ENCODE measurements at regions not wholly inside any gene's neighbourhood (a gene's known extent, or its start where the extent isn't known, plus 50 kb on each side); places are given as distances from the start of the nearest gene placed in this dataset.

DNA sequence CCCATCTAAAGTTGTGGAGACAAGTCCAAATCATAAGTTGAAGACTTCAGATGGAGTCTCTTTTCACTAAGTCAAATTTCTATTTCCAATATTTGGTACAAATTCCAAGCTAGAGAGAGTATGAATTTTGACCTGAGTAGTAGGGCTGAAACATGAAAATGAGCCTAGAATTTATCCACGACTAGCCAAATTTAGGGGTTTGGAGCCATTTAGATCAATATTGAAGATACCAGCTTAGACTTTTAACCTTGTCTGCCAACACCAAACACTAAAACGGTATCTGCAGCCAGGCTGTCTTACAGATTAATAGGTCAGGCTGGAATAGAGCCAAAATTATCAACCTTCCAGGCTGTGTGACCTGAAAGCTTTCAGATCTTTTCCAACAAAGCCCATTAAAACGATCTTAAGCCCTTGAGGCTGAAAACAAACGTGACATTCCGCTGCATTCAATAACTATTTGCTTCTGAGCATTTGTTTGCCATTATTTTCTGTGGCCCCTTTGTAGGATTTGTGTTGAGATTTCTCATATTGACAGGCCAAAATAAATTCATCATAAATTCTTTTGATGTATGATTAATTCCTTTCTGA lies 268.7 kb upstream of the DKK2 start:
- Histone ChIP-seq H3K27me3 (ENCODE audit: low read length) (no peaks in the 10 kb centered on the region), H3K4me3 (ENCODE audit: insufficient read depth, low read length, poor library complexity, severe bottlenecking) (no peak overlapping the region), H3K79me2 (ENCODE audit: insufficient read depth, low read length) (no peaks in the 10 kb centered on the region), H3K9me3 (ENCODE audit: insufficient read depth, low read length) (no peaks in the 10 kb centered on the region), H3F3A (ENCODE audit: insufficient read depth) (no peaks in the 10 kb centered on the region), H4K20me1 (ENCODE audit: low read depth, low read length) (no peaks in the 10 kb centered on the region), H3K4me2 (ENCODE audit: low read depth, low read length, poor library complexity, severe bottlenecking) (no peak overlapping the region), H3K9ac (ENCODE audit: low read length) (no peak overlapping the region), H3K9me2 (replicated peaks; ENCODE audit: insufficient read depth, low read length) (no peaks in the 10 kb centered on the region), H3K27ac (ENCODE audit: low read depth, low read length) (no peak overlapping the region), H2AFZ (ENCODE audit: low read depth, low read length, severe bottlenecking) (no peak overlapping the region), H3K36me3 (ENCODE audit: low read length) (no peaks in the 10 kb centered on the region)
- TF ChIP-seq, protein P1, sequence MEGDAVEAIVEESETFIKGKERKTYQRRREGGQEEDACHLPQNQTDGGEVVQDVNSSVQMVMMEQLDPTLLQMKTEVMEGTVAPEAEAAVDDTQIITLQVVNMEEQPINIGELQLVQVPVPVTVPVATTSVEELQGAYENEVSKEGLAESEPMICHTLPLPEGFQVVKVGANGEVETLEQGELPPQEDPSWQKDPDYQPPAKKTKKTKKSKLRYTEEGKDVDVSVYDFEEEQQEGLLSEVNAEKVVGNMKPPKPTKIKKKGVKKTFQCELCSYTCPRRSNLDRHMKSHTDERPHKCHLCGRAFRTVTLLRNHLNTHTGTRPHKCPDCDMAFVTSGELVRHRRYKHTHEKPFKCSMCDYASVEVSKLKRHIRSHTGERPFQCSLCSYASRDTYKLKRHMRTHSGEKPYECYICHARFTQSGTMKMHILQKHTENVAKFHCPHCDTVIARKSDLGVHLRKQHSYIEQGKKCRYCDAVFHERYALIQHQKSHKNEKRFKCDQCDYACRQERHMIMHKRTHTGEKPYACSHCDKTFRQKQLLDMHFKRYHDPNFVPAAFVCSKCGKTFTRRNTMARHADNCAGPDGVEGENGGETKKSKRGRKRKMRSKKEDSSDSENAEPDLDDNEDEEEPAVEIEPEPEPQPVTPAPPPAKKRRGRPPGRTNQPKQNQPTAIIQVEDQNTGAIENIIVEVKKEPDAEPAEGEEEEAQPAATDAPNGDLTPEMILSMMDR (IDR thresholded peaks at IDR 0.05; ENCODE audit: insufficient read depth, low read length, poor library complexity, severe bottlenecking) = no peak
- TF ChIP-seq EZH2phosphoT487 (conservative IDR thresholded peaks at IDR 0.05; ENCODE audit: low read length) = no peak

DNA sequence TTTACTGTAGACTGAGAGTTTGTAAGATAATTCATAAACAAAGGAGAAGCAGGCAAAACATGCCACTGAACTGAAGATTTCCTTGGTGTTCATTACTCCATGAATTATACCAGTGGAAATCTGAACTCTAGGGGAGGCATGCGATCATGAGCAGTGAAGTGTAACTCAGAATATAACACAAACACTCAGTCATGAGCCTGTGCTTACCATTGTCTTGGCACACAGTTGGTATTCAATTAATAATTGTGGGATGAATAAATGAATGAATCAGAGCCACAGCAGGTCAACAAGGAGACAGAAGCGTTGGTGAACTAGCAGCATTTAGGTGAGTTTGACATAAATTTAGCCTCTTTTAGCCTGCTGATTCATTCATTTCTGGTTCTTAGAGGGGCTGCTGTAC lies 263.5 kb upstream of the DKK2 start:
- Histone ChIP-seq H3K27me3 (ENCODE audit: low read length) (no peaks in the 10 kb centered on the region), H3K9me3 (ENCODE audit: insufficient read depth, low read length) (no peaks in the 10 kb centered on the region), H3K9ac (ENCODE audit: low read length) (no peak overlapping the region), H3K4me3 (ENCODE audit: insufficient read depth, low read length, poor library complexity, severe bottlenecking) (no peak overlapping the region), H3K79me2 (ENCODE audit: insufficient read depth, low read length) (no peaks in the 10 kb centered on the region), H3F3A (ENCODE audit: insufficient read depth) (no peaks in the 10 kb centered on the region), H3K36me3 (ENCODE audit: low read length) (no peaks in the 10 kb centered on the region), H3K27ac (ENCODE audit: low read depth, low read length) (no peak overlapping the region), H2AFZ (ENCODE audit: low read depth, low read length, severe bottlenecking) (no peak overlapping the region), H4K20me1 (ENCODE audit: low read depth, low read length) (no peaks in the 10 kb centered on the region), H3K4me2 (ENCODE audit: low read depth, low read length, poor library complexity, severe bottlenecking) (no peak overlapping the region), H3K9me2 (replicated peaks; ENCODE audit: insufficient read depth, low read length) (no peaks in the 10 kb centered on the region)
- TF ChIP-seq, protein P1 (IDR thresholded peaks at IDR 0.05; ENCODE audit: insufficient read depth, low read length, poor library complexity, severe bottlenecking) = no peak
- TF ChIP-seq EZH2phosphoT487 (conservative IDR thresholded peaks at IDR 0.05; ENCODE audit: low read length) = no peak

DNA sequence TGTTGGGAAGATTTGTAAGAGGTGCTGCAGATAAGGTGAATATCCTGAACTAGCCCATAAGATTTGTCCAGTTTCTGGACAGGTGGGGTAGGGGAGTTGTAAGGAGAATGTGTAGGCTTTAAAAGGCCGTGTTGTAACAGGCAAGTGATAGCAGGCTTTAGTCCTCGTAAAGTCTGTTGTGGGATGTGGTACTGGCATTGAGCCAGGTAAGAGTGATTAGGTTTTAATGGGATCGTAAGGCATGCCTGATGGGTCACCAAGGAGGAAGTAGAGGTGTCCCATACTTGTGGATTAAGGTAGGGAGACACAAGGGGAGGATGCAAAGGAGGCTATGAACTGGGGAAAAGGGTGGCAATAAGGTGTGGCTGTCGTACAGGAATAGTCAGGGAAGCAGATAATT lies 256.9 kb upstream of the DKK2 start:
- no peaks in the 10 kb centered on the region for H3F3A ChIP-seq (ENCODE audit: insufficient read depth)
- H2AFZ ChIP-seq (ENCODE audit: low read depth, low read length, severe bottlenecking) = no peak overlapping the region
- H3K9ac ChIP-seq (ENCODE audit: low read length) = no peak overlapping the region
- H3K27me3 ChIP-seq (ENCODE audit: low read length) = no peaks in the 10 kb centered on the region
- no peaks in the 10 kb centered on the region for H3K36me3 ChIP-seq (ENCODE audit: low read length)
- no peaks in the 10 kb centered on the region for H3K79me2 ChIP-seq (ENCODE audit: insufficient read depth, low read length)
- no peak overlapping the region for H3K4me3 ChIP-seq (ENCODE audit: insufficient read depth, low read length, poor library complexity, severe bottlenecking)
- no peaks in the 10 kb centered on the region for H4K20me1 ChIP-seq (ENCODE audit: low read depth, low read length)
- H3K9me3 ChIP-seq (ENCODE audit: insufficient read depth, low read length) = no peaks in the 10 kb centered on the region
- H3K27ac ChIP-seq (ENCODE audit: low read depth, low read length) = no peak overlapping the region
- H3K4me2 ChIP-seq (ENCODE audit: low read depth, low read length, poor library complexity, severe bottlenecking) = no peak overlapping the region
- no peaks in the 10 kb centered on the region for H3K9me2 ChIP-seq (replicated peaks; ENCODE audit: insufficient read depth, low read length)
- TF ChIP-seq, protein P1 (IDR thresholded peaks at IDR 0.05; ENCODE audit: insufficient read depth, low read length, poor library complexity, severe bottlenecking) = no peak
- TF ChIP-seq EZH2phosphoT487 (conservative IDR thresholded peaks at IDR 0.05; ENCODE audit: low read length) = no peak

All from SU-DHL-6 (cell line).